Breast epithelium (tissue), 3 donors: ENCODE measurements at regions not wholly inside any gene's neighbourhood (a gene's known extent, or its start where the extent isn't known, plus 50 kb on each side); places are given as distances from the start of the nearest gene placed in this dataset.

Source experiments
- CTCF ChIP-seq, 3 donors: fragments of 450-650 bp; IDR thresholded peaks; one replicate each; pipeline ENCODE4 v1.5.1; 2016 to 2017; ENCODE audit warnings: antibody characterized with exemption in 3 of 3, mild to moderate bottlenecking in 3 of 3, moderate library complexity in 3 of 3
- POLR2A ChIP-seq: fragments of 450-650 bp; IDR thresholded peaks from one replicate; pipeline ENCODE4 v1.6.1; 2016; ENCODE audit warnings: antibody characterized with exemption, mild to moderate bottlenecking, moderate library complexity
- POLR2AphosphoS5 ChIP-seq, 3 donors: sonication (generic); formaldehyde crosslinking; IDR thresholded peaks; one replicate each; pipeline ENCODE4 v1.6.1; 2017; ENCODE audit warnings: antibody characterized with exemption in 3 of 3

DNA sequence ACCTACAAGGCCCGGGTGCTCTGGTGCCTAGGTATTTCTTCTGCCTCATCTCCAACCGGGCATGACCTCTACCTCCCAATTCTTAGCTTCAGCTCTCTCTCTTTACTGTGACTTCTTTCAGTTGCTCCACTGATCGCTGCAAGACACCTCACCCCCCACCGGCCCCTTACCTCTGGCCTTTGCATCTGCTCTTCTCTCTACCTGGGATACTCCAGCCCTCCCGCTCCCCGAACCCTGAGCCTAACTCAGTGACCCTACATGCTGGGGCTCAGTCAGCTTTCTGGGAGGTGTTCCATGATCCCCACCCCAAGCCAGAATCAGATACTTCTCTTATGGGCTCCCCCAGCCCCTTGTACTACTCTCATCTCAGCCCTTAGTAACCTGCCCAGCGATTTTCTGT lies 99.6 kb downstream of the EFNB1 start:
- TF ChIP-seq CTCF (IDR thresholded peaks at IDR 0.05) = no peak
- no peak for TF ChIP-seq POLR2A
- TF ChIP-seq POLR2AphosphoS5 (IDR thresholded peaks at IDR 0.05) = no peak
